Right lobe of liver (tissue), 6 donors: ENCODE measurements at regions not wholly inside any gene's neighbourhood (a gene's known extent, or its start where the extent isn't known, plus 50 kb on each side); places are given as distances from the start of the nearest gene placed in this dataset.

Source experiments
- ATAC-seq, 4 donors: fragments of 200-7000 bp; cut with Tn5 transposase; one replicate each; pipeline ENCODE4 v1.9.1; 2020; ENCODE audit warnings: mild to moderate bottlenecking in 4 of 4, moderate library complexity in 4 of 4
- DNase-seq, 3 donors: peaks; one replicate each; pipeline ENCODE4 v3.0.0-alpha.2; 2020
- H3K27ac ChIP-seq, 3 donors: fragments of 200-600 bp; one replicate each; pipeline ENCODE4 v1.8.0; 2022
- H3K27me3 ChIP-seq, 2 donors: fragments of 200-600 bp; one replicate each; pipeline ENCODE4 v1.8.0; 2022
- H3K36me3 ChIP-seq, 4 donors: fragments of 200-600 bp; sonication (generic) in 1 of 4; one replicate each; pipeline versions ENCODE4 v1.5.1 to v1.8.0; 2017 to 2022; ENCODE audit warnings: control low read depth in 1 of 4
- H3K4me1 ChIP-seq, 4 donors: fragments of 200-600 bp; sonication (generic) in 1 of 4; one replicate each; pipeline versions ENCODE4 v1.5.1 to v1.8.0; 2017 to 2022; ENCODE audit warnings: control low read depth in 1 of 4
- H3K4me3 ChIP-seq, 3 donors: fragments of 200-600 bp; one replicate each; pipeline ENCODE4 v1.8.0; 2022
- H3K9me3 ChIP-seq, 4 donors: fragments of 200-600 bp; sonication (generic) in 1 of 4; one replicate each; pipeline versions ENCODE4 v1.5.1 to v1.8.0; 2017 to 2022; ENCODE audit warnings: control low read depth in 1 of 4
- POLR2A ChIP-seq: fragments of 450-650 bp; IDR thresholded peaks from one replicate; pipeline ENCODE4 v1.6.1; 2017; ENCODE audit warnings: antibody characterized with exemption, mild to moderate bottlenecking
- WGBS: methylation state at CpG from one replicate; pipeline ENCODE4 v1.1.6; 2018; ENCODE audit warnings: low coverage, low lambda C conversion rate; ENCODE audit not compliant: insufficient coverage; ENCODE audit errors: missing lambda C conversion rate; 5-methylcytosine and 5-hydroxymethylcytosine counted together
- intact Hi-C, 2 donors: fragments of 100-400 bp; cut with DNase I; formaldehyde crosslinking; loops; one replicate each; pipeline versions ENCODE4 v1.11.2 to v1.14.1; 2022
- TF ChIP-seq, protein P1 (sequence below), 4 donors: fragments of 200-600 bp in 3 of 4; fragments of 450-650 bp in 1 of 4; IDR thresholded peaks; one replicate each; pipeline versions ENCODE4 v1.5.1 to v1.8.0; 2016 to 2022; ENCODE audit warnings: antibody characterized with exemption in 4 of 4, mild to moderate bottlenecking in 2 of 4
- donor health status: DM: no; HTN: yes; CAD: no.
- donor health status: DM: no; HTN: no; CAD: no.
- donor health status: DM: no; HTN: no; CAD: no.
- donor health status: DM: no; HTN: yes; CAD: no.
- donor health status: DM: no; HTN: yes; CAD: no.

DNA sequence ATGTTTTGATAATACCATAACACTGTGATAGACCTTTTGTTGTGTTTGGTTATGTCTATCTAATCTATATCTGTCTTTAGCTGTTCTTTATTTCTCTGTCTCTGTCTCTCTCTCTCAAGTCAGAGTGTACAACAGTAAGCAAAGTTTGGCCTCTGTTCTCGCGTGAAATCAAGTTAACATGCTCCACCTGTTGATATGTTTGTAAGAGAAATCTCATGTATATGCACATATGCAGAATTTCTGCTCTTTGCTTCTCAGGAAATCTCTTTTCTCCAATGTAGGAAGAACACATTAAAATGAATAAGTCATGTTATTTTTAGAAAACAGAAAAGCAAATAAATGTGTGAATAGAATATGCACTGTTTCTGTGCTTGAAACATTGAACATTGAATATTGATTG is 425.5 kb upstream of the SEMA6D start:
- ATAC-seq, result no peak
- DNase-seq, result no peak
- Histone ChIP-seq H3K27ac (no peak overlapping the region), H3K27me3 (no peaks in the 10 kb centered on the region), H3K9me3 (no peaks in the 10 kb centered on the region), H3K36me3 (no peaks in the 10 kb centered on the region), H3K4me1 (peaks cover 0 to 14% (median 2%) of the 10 kb centered on the region in 4 donors), H3K4me3 (no peak overlapping the region)
- WGBS, result 75% methylated on average over 2 of the region's 2 CpGs
- no peak for TF ChIP-seq POLR2A
- TF ChIP-seq, protein P1, sequence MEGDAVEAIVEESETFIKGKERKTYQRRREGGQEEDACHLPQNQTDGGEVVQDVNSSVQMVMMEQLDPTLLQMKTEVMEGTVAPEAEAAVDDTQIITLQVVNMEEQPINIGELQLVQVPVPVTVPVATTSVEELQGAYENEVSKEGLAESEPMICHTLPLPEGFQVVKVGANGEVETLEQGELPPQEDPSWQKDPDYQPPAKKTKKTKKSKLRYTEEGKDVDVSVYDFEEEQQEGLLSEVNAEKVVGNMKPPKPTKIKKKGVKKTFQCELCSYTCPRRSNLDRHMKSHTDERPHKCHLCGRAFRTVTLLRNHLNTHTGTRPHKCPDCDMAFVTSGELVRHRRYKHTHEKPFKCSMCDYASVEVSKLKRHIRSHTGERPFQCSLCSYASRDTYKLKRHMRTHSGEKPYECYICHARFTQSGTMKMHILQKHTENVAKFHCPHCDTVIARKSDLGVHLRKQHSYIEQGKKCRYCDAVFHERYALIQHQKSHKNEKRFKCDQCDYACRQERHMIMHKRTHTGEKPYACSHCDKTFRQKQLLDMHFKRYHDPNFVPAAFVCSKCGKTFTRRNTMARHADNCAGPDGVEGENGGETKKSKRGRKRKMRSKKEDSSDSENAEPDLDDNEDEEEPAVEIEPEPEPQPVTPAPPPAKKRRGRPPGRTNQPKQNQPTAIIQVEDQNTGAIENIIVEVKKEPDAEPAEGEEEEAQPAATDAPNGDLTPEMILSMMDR (IDR thresholded peaks at IDR 0.05), result no peak
- intact Hi-C loops, result no loop called here

DNA sequence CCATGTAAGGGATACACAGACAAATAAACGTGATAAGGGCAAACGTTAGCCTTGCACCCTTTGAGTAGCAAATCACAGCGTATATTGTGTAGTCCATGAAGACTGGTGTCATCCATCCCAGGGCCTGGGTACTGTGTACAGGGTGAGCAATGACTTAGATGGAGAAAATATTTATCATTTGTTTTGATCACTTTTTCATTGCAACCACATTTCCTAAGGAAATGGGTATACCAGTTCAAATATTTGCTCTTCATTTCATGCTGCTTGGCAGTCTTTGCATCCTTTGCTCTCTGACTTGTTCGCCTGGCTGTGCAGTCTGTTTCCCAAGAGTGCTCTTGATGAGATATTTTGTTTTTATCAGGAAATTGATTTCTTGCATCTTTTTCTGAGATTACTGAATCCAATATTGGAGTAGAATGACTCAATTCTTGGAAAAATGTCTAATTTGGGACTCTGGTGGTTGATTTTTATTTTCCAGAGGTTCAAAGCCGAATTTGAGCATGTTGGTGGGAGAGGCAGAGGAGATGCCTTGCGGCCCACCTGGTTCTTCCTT is 424.6 kb upstream of the SEMA6D start:
- Histone ChIP-seq H3K4me1 (peaks cover 0 to 14% (median 2%) of the 10 kb centered on the region in 4 donors), H3K9me3 (no peaks in the 10 kb centered on the region), H3K36me3 (no peaks in the 10 kb centered on the region), H3K4me3 (no peak overlapping the region), H3K27me3 (no peaks in the 10 kb centered on the region), H3K27ac (no peak overlapping the region)
- TF ChIP-seq, protein P1 (IDR thresholded peaks at IDR 0.05), result no peak
- no peak for TF ChIP-seq POLR2A
- WGBS, result 69% methylated on average over 6 of the region's 6 CpGs
- DNase-seq, result no peak
- ATAC-seq, result no peak
- intact Hi-C loops, result no loop called here

DNA sequence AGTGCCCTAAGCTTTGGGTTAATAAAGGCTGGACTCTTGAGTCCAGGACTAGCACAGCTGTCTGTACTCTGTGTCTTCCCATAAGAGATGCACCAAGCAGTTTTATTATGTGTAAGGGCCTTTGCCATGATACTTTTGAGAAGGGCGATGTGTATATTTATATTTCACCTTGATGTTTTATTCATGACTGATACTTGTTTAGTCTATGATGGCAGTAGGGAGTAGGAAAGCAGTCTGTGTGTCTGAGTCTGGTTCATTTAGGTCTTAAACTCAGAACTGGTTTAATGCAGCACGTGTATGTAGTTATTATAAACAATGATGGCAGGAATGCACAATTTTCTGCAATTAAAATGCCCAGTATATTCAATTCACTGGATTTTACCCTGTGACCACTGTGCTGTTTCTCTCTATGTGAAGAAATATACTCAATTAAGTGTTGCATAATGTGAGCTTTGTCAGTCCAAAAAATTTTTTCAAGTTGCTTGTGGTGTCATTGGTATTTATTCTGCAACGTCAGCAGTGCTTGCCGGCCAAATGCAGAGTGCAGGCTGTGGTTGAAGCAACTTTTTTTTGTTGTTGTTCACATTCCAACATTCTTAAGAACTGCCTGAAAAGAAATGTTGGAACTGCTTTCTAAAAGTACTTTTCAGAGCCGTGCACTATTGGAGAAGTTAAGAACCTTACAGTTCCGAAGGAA is 423.7 kb upstream of the SEMA6D start:
- TF ChIP-seq, protein P1 (IDR thresholded peaks at IDR 0.05), result no peak
- TF ChIP-seq POLR2A, result no peak
- DNase-seq (peak; percentile 37 to 77 (median 71)), ATAC-seq (peak; percentile 89 to 93 (median 91))
- 26% methylated on average over 6 of the region's 6 CpGs for WGBS
- H3K27me3 ChIP-seq, result no peaks in the 10 kb centered on the region
- H3K27ac ChIP-seq, result peak overlapping the region in 2 of 3 donors; percentile 43 to 46
- intact Hi-C loops, result no loop called here
- H3K9me3 ChIP-seq, result no peaks in the 10 kb centered on the region
- H3K4me1 ChIP-seq, result peaks cover 0 to 14% (median 2%) of the 10 kb centered on the region in 4 donors
- no peaks in the 10 kb centered on the region for H3K36me3 ChIP-seq
- no peak overlapping the region for H3K4me3 ChIP-seq

DNA sequence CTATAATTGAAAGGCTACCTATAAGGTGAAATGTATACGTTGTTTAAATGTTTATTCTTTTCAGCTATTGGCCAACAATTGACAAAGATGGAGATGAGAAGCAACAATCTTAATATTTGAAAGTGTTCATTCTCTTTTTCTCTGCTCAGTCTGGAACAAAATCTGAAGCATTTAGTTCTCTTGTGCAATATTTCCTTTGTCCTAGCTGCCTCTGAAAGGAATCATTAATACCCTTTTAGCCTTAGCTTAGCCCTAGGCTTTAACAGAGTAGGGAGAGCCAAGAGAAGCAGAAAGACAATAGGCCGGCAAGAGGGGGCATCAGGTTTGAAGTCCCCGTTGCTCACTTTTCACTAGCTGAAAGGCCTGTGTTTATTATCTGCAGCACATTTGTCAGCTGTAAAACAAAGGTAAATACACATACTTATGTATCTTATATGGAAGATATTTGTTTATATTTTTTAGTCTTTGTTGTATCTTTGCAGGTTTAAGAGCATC is 422.5 kb upstream of the SEMA6D start:
- Histone ChIP-seq H3K36me3 (no peaks in the 10 kb centered on the region), H3K4me3 (no peak overlapping the region), H3K27ac (no peak overlapping the region), H3K27me3 (no peaks in the 10 kb centered on the region), H3K4me1 (peaks cover 0 to 14% (median 2%) of the 10 kb centered on the region in 4 donors), H3K9me3 (no peaks in the 10 kb centered on the region)
- no peak for DNase-seq
- WGBS, result 29% methylated on average over 3 of the region's 3 CpGs
- intact Hi-C loops, result no loop called here
- TF ChIP-seq POLR2A, result no peak
- TF ChIP-seq, protein P1 (IDR thresholded peaks at IDR 0.05), result no peak
- ATAC-seq, result peak in 1 of 4 donors; percentile 21
